Nephron (organoid): ENCODE measurements at regions not wholly inside any gene's neighbourhood (a gene's known extent, or its start where the extent isn't known, plus 50 kb on each side); places are given as distances from the start of the nearest gene placed in this dataset.
"Not testable (repeated sequence)": the region's sequence is repeated elsewhere in the genome, so short reads cannot be mapped to it uniquely, and the experiment has no call there.

Source experiments
- H3K27ac Mint-ChIP-seq, 3 experiments: 2 replicates each; pipeline ENCODE4 v1.8.0; 2020; ENCODE audit warnings: mixed read lengths in 3 of 3, mild to moderate bottlenecking in 2 of 3, moderate library complexity in 1 of 3
- H3K27me3 Mint-ChIP-seq: 2 replicates; pipeline ENCODE4 v1.8.0; 2021; ENCODE audit warnings: low read depth, mild to moderate bottlenecking, moderate library complexity, mixed read lengths
- H3K36me3 Mint-ChIP-seq: 2 replicates; pipeline ENCODE4 v1.8.0; 2020; ENCODE audit warnings: low read depth, mixed read lengths
- H3K4me1 Mint-ChIP-seq: 2 replicates; pipeline ENCODE4 v1.8.0; 2020; ENCODE audit warnings: mixed read lengths
- H3K4me3 Mint-ChIP-seq, 3 experiments: 2 replicates each; pipeline ENCODE4 v1.8.0; 2020; ENCODE audit warnings: mild to moderate bottlenecking in 3 of 3, mixed read lengths in 3 of 3, moderate library complexity in 2 of 3
- H3K9me3 Mint-ChIP-seq: 2 replicates; pipeline ENCODE4 v1.8.0; 2020; ENCODE audit warnings: mixed read lengths
- TF ChIP-seq, protein P1 (sequence below), 3 experiments: fragments of 200-600 bp; sonication (generic); IDR thresholded peaks; one replicate each; pipeline ENCODE4 v1.5.0; 2021; ENCODE audit warnings: antibody characterized with exemption in 3 of 3; ENCODE audit not compliant: unreplicated experiment in 3 of 3

DNA sequence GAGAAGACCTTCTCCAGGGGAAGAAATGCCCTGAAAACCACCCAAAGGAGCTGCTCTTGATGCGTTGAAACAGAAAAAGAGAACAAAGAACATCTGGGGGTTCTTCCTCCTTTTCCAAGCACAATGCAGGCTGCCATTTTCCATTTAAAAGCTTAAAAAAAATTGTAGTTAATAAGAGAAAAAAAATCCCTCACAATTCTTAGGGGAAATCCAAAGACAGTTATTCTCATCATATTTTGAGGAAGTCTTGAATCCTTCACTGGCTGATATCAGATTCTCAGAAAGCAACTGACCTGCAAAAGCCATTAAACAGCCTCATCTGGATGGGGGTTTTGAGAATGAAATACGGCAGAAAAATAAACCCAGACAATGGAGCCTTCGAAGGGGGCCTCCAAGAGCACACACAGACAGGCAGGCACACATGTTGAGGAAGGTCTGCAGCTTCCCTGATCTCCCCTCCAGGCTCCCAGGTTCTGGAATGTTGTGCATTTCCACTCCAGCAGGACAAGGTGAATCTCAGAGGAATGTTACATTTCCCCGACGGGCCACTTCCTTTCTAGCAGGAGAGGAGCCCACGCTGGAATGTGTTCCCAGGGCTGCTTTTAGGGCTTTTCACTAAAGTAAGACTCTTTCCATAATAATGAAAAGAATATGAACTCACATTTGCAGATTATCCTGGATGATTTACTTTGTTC is 159.4 kb upstream of the S1PR3 start:
- peaks cover 6% of the 10 kb centered on the region for H3K27me3 Mint-ChIP-seq
- peak overlapping the region; percentile 22 to 87 (median 69) for H3K27ac Mint-ChIP-seq

GRCh38 chr9:88833946-88834345 is 157.3 kb upstream of the S1PR3 start:
- TF ChIP-seq, protein P1, sequence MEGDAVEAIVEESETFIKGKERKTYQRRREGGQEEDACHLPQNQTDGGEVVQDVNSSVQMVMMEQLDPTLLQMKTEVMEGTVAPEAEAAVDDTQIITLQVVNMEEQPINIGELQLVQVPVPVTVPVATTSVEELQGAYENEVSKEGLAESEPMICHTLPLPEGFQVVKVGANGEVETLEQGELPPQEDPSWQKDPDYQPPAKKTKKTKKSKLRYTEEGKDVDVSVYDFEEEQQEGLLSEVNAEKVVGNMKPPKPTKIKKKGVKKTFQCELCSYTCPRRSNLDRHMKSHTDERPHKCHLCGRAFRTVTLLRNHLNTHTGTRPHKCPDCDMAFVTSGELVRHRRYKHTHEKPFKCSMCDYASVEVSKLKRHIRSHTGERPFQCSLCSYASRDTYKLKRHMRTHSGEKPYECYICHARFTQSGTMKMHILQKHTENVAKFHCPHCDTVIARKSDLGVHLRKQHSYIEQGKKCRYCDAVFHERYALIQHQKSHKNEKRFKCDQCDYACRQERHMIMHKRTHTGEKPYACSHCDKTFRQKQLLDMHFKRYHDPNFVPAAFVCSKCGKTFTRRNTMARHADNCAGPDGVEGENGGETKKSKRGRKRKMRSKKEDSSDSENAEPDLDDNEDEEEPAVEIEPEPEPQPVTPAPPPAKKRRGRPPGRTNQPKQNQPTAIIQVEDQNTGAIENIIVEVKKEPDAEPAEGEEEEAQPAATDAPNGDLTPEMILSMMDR (IDR thresholded peaks at IDR 0.05; ENCODE audit: unreplicated experiment in 3 of 3): no peak
- Mint-ChIP-seq H3K36me3 (no peaks in the 10 kb centered on the region), H3K27me3 (peaks cover 3% of the 10 kb centered on the region), H3K4me3 (no peak overlapping the region), H3K27ac (peak overlapping the region in 2 of 3 experiments; percentile 42 to 54), H3K4me1 (peaks cover 42% of the 10 kb centered on the region), H3K9me3 (no peaks in the 10 kb centered on the region)

More for the DNA sequence above, 159.4 kb upstream of the S1PR3 start:
- Mint-ChIP-seq H3K36me3 (no peaks in the 10 kb centered on the region), H3K4me3 (no peak overlapping the region), H3K9me3 (no peaks in the 10 kb centered on the region), H3K4me1 (peaks cover 54% of the 10 kb centered on the region)
- TF ChIP-seq, protein P1 (IDR thresholded peaks at IDR 0.05; ENCODE audit: unreplicated experiment in 3 of 3): no peak

- TF ChIP-seq, protein P1 (IDR thresholded peaks at IDR 0.05; ENCODE audit: unreplicated experiment in 3 of 3): no peak
- Mint-ChIP-seq H3K4me1 (peaks cover 40% of the 10 kb centered on the region), H3K36me3 (no peaks in the 10 kb centered on the region), H3K27ac (peak overlapping the region; percentile 57 to 82 (median 79)), H3K4me3 (no peak overlapping the region), H3K27me3 (peaks cover 3% of the 10 kb centered on the region), H3K9me3 (no peaks in the 10 kb centered on the region)
Measured at GRCh38 chr9:88835038-88835466, 156.2 kb upstream of the S1PR3 start.

DNA sequence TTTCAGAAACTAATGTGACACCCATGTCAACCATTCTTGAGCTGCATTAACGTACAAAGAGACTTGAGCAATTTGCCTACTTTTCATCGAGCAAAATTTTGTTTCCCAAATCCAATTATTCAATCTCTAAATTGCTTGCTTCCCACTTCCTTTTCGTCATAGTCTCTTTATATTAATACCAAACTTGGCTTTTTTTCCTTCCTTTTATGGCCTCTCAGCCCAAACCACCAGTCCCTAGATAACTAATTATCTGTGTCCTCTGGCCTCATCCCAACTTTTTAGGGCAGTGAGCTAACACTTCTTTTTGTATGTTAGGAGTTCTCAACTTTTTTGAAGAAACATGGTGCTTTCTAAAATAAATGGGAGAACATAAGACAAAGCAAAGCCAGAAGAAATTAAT is 155.5 kb upstream of the S1PR3 start:
- Mint-ChIP-seq H3K27ac (peak overlapping the region; percentile 33 to 88 (median 53)), H3K9me3 (no peaks in the 10 kb centered on the region), H3K4me1 (peaks cover 40% of the 10 kb centered on the region), H3K27me3 (peaks cover 3% of the 10 kb centered on the region), H3K36me3 (no peaks in the 10 kb centered on the region), H3K4me3 (no peak overlapping the region)
- TF ChIP-seq, protein P1 (IDR thresholded peaks at IDR 0.05; ENCODE audit: unreplicated experiment in 3 of 3): no peak

DNA sequence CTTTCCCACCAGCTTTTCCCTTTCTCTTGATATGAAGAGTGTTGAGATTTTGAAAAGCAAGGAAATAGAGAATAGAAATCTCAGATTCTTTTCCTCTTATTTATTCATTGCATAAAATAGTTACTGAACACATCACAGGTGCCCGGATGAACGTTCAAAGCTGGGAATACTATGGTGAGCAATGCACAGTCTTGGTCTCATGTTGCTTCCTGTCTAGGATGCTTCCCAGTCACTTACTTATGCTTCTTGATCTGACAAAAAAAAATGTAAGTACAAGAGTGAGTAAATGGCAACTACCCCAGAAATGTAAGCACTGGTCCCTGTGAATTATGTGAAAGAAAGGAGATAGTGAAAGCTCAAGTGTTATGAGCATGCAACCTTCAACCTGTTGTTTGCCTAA is 153.5 kb upstream of the S1PR3 start:
- H3K4me1 Mint-ChIP-seq: peaks cover 30% of the 10 kb centered on the region
- H3K27ac Mint-ChIP-seq: peak overlapping the region in 1 of 3 experiments; percentile 27
- H3K4me3 Mint-ChIP-seq: no peak overlapping the region
- TF ChIP-seq, protein P1 (IDR thresholded peaks at IDR 0.05; ENCODE audit: unreplicated experiment in 3 of 3): no peak
- no peaks in the 10 kb centered on the region for H3K27me3 Mint-ChIP-seq
- no peaks in the 10 kb centered on the region for H3K9me3 Mint-ChIP-seq
- no peaks in the 10 kb centered on the region for H3K36me3 Mint-ChIP-seq

DNA sequence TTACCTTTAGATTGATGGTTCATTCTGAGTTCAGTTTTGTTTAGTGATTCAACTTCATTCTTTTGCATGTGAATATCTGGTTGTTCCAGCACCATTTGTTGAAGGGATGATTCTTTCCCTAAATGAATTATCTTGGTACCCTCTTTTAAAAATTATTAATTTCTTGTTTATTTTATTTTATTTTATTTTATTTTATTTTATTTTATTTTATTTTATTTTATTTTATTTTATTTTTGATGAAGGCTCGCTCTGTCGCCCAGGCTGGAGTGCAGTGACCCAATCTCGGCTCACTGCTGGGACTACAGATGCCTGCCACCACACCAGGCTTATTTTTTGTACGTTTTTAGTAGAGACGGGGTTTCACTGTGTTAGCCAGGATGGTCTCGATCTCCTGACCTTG is 141.4 kb upstream of the S1PR3 start:
- not testable (repeated sequence) for H3K36me3 Mint-ChIP-seq, H3K4me1 Mint-ChIP-seq, H3K27me3 Mint-ChIP-seq, H3K4me3 Mint-ChIP-seq, H3K27ac Mint-ChIP-seq
- H3K9me3 Mint-ChIP-seq: peaks cover 13% of the 10 kb centered on the region
